HEK293T (cell line): ENCODE measurements at regions not wholly inside any gene's neighbourhood (a gene's known extent, or its start where the extent isn't known, plus 50 kb on each side); places are given as distances from the start of the nearest gene placed in this dataset.

Source experiments
- FOXM1 ChIP-seq: fragments of 450-650 bp; IDR thresholded peaks from 2 replicates; pipeline ENCODE4 v1.6.1; 2017; ENCODE audit warnings: mild to moderate bottlenecking, borderline replicate concordance
- SP1 ChIP-seq: fragments of 450-650 bp; IDR thresholded peaks from 2 replicates; pipeline ENCODE4 v1.6.1; 2017
- SUZ12 ChIP-seq: fragments of 450-650 bp; IDR thresholded peaks from 2 replicates; pipeline ENCODE4 v1.6.1; 2016; ENCODE audit warnings: mild to moderate bottlenecking
- TARDBP ChIP-seq: fragments of 450-650 bp; IDR thresholded peaks from 2 replicates; pipeline ENCODE4 v1.6.1; 2016

GRCh38 chr6:109227646-109228045 is 132.3 kb downstream of the CEP57L1 start:
- no peak for TF ChIP-seq TARDBP
- TF ChIP-seq FOXM1: no peak
- TF ChIP-seq SUZ12: no peak
- no peak for TF ChIP-seq SP1
